Superior temporal gyrus (tissue), 1 donor: ENCODE measurements at regions not wholly inside any gene's neighbourhood (a gene's known extent, or its start where the extent isn't known, plus 50 kb on each side); places are given as distances from the start of the nearest gene placed in this dataset.
"Not testable (repeated sequence)": the region's sequence is repeated elsewhere in the genome, so short reads cannot be mapped to it uniquely, and the experiment has no call there.

Experiments used
- DNase-seq: peaks from one replicate; pipeline ENCODE4 v3.0.0-alpha.2; 2016; ENCODE audit errors: extremely low spot score

- DNase-seq: no peak
Measured at GRCh38 chr7:66502230-66503035, 126.2 kb upstream of the KCTD7 start.

DNA sequence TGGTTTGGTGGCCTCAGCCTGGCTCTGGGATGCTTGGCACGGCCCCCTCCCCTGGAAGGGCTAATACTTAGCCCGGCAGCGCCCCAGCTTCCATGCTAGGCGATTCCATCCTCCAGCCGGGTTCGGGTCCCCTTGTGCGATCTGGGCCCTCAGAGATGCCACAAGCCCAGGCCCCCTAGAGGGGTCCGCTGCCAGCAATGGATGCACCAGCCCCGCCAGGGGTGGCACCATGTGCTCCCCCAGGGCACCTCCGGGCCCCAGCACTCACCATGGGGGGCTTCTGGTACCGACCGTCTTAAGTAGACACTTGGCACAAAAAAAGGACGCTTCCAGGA lies 125.7 kb upstream of the KCTD7 start:
- no peak for DNase-seq

DNA sequence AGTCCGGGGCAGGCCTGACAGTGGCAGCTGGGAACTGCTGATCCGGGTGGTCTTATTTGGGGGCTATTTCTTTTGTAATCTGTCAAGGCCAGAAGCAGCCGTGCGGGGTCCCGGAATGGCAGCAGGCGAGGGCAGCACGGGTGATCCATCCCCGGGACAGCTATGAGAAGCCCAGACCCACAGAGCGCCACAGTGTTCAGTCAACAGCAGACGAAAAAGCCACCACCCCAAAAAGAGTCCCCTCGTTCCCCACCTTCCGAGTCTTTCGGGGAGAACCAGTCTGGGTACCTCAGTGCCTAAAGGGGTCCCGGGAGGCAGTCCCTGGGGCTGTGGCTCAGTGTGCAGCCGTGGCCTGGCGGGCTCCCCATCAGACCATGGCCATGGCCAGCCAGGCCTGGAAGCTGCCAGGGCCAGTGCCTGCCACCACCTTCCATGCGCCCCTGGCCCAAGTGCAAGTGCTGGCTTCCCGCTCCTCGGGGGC lies 125.1 kb upstream of the KCTD7 start:
- no peak for DNase-seq

- DNase-seq: no peak
Measured at GRCh38 chr7:66504131-66504530, 124.5 kb upstream of the KCTD7 start.

- no peak for DNase-seq
Measured at GRCh38 chr7:66505009-66505408, 123.7 kb upstream of the KCTD7 start.

DNA sequence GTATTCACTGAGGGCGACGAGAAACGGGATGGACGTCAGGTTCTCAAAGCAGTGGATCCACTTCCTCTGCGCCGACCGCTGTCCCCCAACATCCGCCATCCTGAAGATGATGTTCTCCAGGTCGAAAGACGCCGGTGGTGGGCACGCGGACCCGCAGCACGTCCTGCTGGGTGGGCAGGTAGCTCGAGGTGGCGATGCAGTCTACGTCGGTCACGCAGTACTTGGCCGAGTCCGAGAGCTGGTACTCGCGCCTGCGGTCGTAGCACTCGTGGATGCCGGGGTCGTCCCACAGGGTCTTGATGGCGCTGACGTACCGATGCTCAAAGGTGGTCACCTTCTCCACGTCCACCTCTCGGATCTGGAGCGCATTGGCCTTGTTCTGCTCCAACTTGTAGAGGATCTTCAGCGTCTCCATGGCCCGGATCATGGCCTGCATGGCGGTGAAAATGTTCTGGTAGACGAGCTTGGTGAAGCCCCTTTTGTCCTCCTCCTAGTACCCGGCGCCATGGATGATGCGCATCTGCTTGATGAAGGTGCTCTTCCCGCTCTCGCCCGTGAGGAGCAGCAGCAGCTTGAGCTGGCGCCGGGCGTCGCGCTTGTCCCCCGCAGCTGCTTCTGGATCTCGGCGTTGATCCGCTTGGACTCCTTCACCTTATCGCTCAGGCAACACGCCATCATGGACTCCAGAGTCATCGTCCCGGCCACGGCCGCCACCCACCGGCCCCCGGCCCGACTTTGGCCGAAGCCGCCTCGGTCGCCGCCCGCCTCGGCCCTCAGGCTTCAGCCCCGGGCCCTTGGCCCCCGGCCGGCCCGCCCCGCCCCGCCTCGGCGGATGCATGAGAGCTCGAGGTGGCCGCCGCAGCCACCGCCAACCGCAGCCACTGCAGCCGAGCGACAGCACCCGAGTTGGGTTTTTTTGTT lies 122.9 kb upstream of the KCTD7 start:
- no peak for DNase-seq

DNA sequence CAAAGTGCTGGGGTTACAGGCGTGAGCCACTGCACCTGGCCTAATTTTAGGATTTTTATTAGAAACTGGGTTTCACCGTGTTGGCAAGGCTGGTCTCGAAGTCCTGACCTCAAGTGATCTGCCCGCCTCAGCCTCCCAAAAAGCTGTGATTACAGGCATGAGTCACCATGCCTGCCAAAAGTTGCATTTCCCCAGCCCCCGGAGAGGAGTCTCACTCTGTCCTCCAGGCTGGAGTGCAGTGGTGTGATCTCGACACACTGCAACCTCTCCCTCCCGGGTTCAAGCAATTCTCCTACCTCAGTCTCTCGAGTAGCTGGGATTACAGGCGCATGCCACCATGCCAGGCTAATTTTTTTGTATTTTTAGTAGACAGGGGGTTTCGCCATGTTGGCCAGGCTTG lies 122.0 kb upstream of the KCTD7 start:
- not testable (repeated sequence) for DNase-seq

DNA sequence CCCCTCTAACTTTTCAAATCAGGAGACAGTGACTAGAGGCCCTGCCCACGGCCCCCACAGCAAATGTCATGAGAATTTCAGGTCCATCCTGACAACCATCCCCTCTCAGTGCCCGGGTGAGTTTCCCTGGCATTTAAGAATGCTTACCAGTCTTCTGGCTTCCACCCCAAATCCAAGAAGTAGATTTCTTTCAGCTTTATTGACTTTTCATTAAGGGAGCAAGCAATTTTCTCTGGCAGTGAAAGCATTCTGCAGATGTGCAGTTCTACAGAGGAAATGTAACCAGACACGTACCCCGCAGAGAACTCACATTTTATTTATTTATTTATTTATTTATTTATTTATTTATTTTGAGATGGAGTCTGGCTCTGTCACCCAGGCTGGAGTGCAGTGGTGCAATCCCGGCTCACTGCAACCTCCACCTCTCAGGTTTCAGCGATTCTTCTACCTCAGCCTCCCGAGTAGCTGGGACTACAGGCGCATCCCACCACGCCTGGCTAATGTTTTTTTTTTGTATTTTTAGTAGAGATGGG lies 120.9 kb upstream of the KCTD7 start:
- no peak for DNase-seq

DNA sequence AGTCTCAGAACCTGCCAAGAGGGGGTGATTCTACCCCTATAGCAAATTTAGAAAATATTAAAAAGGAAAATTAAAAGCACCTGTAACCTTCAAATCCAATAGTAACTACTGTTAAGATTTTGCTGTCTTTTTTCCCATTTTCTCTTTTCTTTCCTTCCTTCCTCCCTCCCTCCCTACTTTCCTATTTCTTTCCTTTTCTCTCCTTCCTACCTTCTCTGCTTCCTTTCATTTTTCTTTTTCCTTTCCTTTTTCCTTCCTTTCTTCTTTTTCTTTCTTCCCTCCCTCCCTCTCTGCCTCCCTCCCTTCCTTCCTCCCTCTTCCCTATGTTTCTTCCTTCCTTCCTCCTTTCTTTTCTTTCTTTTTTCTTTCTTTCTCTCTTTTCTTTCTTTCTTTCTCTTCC lies 120.2 kb upstream of the KCTD7 start:
- DNase-seq: no peak

DNA sequence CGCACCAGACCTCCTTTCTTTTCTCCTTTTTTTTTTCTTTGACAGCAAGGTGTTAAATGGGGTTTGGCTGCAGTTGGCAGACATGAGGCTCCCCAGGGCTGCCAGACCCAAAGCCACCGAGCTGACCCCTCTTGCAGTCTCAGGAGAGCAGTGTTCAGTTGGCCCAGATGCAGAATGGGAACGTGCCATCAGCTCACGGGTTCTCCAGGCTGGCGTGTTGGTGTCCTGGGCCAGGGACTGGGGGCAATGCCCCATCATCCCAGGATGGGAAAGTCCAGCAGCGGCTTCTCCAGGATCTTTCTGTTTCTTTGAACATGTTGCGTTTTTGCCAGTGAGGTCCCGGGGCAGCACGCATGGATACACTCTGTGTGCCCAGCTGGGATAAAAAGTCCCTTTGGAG lies 114.6 kb upstream of the KCTD7 start:
- no peak for DNase-seq

- DNase-seq: no peak
Measured at GRCh38 chr7:66517212-66517909, 111.3 kb upstream of the KCTD7 start.

GRCh38 chr7:66518151-66518691 lies 110.5 kb upstream of the KCTD7 start:
- DNase-seq: no peak

DNA sequence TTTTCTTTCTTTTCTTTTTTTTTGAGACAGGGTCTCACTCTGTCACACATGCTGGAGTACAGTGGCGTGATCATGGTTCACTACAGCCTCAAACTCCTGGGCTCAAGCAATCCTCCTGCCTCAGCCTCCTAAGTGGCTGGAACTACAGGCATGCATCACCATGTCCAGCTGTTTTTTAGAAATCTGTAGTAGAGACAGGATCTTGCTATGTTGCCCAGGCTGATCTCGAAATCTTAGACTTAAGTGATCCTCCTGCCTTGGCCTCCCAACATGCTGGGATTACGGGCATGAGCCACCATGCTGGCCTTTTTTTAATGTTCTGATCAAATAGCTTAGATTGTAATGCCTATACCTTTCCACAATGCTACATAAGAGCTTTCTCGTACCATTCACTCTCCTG lies 107.0 kb upstream of the KCTD7 start:
- no peak for DNase-seq

DNA sequence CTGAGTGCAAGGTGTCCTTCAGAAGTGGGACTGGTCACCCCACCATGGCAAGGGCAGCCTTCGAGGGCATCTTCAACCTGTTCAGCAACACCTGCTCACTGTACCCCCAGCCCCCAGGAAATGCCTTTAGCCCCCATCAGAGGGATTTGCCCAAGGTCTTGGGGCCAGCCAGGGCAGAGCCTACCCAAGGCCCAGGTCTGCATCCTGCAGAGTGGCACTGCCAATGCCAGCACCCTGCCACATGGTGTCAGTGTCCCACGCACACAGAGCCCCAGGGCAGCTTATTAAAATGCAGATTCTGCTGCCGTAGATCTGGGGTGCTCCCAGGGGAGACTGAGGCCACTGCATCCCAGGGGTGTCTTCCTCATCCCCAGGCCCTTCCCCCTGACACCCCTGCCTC lies 106.2 kb upstream of the KCTD7 start:
- no peak for DNase-seq

- no peak for DNase-seq
Measured at GRCh38 chr7:66523409-66523808, 105.3 kb upstream of the KCTD7 start.

DNA sequence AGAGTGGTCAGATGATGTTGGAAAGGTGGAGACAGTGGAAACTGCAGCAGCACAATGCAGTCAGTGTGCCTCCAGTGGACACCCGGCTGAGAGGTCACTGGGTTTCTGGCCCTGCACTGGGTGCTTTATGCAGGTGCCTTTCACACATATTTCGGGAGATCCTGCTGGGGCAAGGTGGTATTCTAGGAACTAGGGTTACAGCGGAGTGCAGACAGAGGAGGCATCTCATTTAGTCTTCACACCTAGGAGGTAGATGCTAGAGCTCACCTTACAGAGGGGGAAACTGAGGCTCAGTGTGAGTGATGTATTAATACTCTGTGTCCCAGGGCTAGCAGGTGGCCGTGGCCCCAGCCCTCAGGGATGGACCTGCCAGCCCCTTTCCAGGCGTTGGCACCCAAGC lies 103.9 kb upstream of the KCTD7 start:
- no peak for DNase-seq

DNA sequence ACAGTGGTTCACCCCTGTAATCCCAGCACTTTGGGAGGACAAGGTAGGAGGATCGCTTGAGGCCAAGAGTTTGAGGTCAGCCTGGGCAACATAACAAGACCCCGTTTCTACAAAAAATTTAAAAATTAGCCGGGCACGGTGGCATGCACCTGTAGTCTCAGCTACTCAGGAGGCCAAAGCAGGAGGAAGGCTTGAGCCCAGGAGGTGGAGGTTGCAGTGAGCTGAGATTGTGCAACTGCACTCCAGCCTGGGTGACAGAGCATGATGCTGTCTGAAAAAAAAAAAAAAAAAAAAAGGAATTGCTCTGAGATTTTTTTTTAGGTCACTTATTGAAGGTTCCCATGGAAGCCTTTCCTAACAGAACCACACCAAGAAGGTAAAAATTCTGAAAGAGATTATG lies 101.9 kb upstream of the KCTD7 start:
- DNase-seq: not testable (repeated sequence)

DNA sequence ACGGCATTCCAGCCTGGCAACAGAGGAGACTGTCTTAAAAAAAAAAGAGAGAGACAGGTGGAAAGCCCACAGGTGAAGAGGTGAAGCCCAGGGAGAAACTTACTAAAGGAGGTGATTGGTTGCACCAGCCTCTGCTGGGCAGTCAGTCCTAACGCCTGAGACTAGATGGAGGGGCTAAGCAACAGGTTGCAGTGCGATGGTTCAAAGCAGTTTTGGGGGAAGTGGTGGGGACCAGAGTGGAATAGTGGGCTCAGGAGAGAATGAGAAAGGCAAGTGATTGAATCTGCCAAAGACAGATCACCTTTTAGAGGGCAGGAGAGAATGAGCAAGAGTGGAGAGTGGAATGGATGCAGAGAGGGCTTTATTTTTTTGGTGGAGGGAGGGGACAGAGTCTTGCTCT lies 100.0 kb upstream of the KCTD7 start:
- no peak for DNase-seq

GRCh38 chr7:66529883-66530610 lies 98.6 kb upstream of the KCTD7 start:
- peak; percentile 55 for DNase-seq

GRCh38 chr7:66535414-66536329 lies 93.0 kb upstream of the KCTD7 start:
- DNase-seq: no peak
